Sigmoid colon (tissue), 6 donors: ENCODE measurements at regions not wholly inside any gene's neighbourhood (a gene's known extent, or its start where the extent isn't known, plus 50 kb on each side); places are given as distances from the start of the nearest gene placed in this dataset.

Experiments used
- DNase-seq: peaks from one replicate; pipeline ENCODE4 v3.0.0-alpha.2; 2019
- H3K27ac ChIP-seq, 4 donors: fragments of 200-600 bp; sonication (generic); one replicate each; pipeline ENCODE4 v1.5.1; 2016 to 2019; ENCODE audit warnings: mild to moderate bottlenecking in 1 of 4
- H3K27me3 ChIP-seq, 3 donors: fragments of 200-600 bp; sonication (generic); one replicate each; pipeline ENCODE4 v1.5.1; 2019; ENCODE audit warnings: mild to moderate bottlenecking in 1 of 3
- H3K36me3 ChIP-seq, 4 donors: fragments of 200-600 bp; sonication (generic); one replicate each; pipeline ENCODE4 v1.5.1; 2016 to 2019
- H3K4me1 ChIP-seq, 4 donors: fragments of 200-600 bp; sonication (generic); one replicate each; pipeline ENCODE4 v1.5.1; 2017 to 2019
- H3K4me3 ChIP-seq, 4 donors: fragments of 200-600 bp; sonication (generic); one replicate each; pipeline ENCODE4 v1.5.1; 2017 to 2019; ENCODE audit warnings: mild to moderate bottlenecking in 2 of 4, moderate library complexity in 1 of 4
- H3K9me3 ChIP-seq, 4 donors: fragments of 200-600 bp in 3 of 4; sonication (generic) in 3 of 4; one replicate each; pipeline versions ENCODE4 v1.5.1 to v1.6.1; 2013 to 2019
- EP300 ChIP-seq, 4 donors: sonication (generic); formaldehyde crosslinking; IDR thresholded peaks; one replicate each; pipeline ENCODE4 v1.6.1; 2017; ENCODE audit warnings: antibody characterized with exemption in 4 of 4
- POLR2A ChIP-seq, 2 donors: fragments of 450-650 bp; IDR thresholded peaks; one replicate each; pipeline ENCODE4 v1.6.1; 2016; ENCODE audit warnings: antibody characterized with exemption in 2 of 2, mild to moderate bottlenecking in 2 of 2, moderate library complexity in 2 of 2
- POLR2AphosphoS5 ChIP-seq, 4 donors: sonication (generic); formaldehyde crosslinking; IDR thresholded peaks; one replicate each; pipeline ENCODE4 v1.6.1; 2017; ENCODE audit warnings: antibody characterized with exemption in 4 of 4
- WGBS, 2 donors: extraction: QIAGEN DNeasy Blood & Tissue Kit; methylation state at CpG; one replicate each; pipeline ENCODE4 v1.1.7; 2013; 5-methylcytosine and 5-hydroxymethylcytosine counted together
- intact Hi-C: fragments of 100-400 bp; cut with DNase I; formaldehyde crosslinking; loops from one replicate; pipeline ENCODE4 v1.15.1; 2023
- TF ChIP-seq, protein P1 (sequence below), 4 experiments: fragments of 450-650 bp in 3 of 4; fragments of 200-600 bp in 1 of 4; IDR thresholded peaks; one replicate each; pipeline ENCODE4 v1.5.1; 2016 to 2019; ENCODE audit warnings: antibody characterized with exemption in 4 of 4, mild to moderate bottlenecking in 3 of 4, moderate library complexity in 2 of 4
- donor health status: healthy with polysubstance abuse.
- donor health status: healthy.

GRCh38 chr18:51753365-51754057, 556.0 kb upstream of the MEX3C start:
- WGBS, 2 donors = 74 to 77% methylated on average over 5 of the region's 5 CpGs
- Histone ChIP-seq H3K4me3 (no peak overlapping the region), H3K4me1 (no peaks in the 10 kb centered on the region), H3K27ac (no peak overlapping the region), H3K36me3 (no peaks in the 10 kb centered on the region), H3K9me3 (no peaks in the 10 kb centered on the region), H3K27me3 (no peaks in the 10 kb centered on the region)
- TF ChIP-seq EP300 (IDR thresholded peaks at IDR 0.05) = no peak
- no peak for TF ChIP-seq POLR2A (IDR thresholded peaks at IDR 0.05)
- TF ChIP-seq POLR2AphosphoS5 (IDR thresholded peaks at IDR 0.05) = no peak
- TF ChIP-seq, protein P1, sequence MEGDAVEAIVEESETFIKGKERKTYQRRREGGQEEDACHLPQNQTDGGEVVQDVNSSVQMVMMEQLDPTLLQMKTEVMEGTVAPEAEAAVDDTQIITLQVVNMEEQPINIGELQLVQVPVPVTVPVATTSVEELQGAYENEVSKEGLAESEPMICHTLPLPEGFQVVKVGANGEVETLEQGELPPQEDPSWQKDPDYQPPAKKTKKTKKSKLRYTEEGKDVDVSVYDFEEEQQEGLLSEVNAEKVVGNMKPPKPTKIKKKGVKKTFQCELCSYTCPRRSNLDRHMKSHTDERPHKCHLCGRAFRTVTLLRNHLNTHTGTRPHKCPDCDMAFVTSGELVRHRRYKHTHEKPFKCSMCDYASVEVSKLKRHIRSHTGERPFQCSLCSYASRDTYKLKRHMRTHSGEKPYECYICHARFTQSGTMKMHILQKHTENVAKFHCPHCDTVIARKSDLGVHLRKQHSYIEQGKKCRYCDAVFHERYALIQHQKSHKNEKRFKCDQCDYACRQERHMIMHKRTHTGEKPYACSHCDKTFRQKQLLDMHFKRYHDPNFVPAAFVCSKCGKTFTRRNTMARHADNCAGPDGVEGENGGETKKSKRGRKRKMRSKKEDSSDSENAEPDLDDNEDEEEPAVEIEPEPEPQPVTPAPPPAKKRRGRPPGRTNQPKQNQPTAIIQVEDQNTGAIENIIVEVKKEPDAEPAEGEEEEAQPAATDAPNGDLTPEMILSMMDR (IDR thresholded peaks at IDR 0.05) = no peak
- intact Hi-C loops = no loop called here
- no peak for DNase-seq

DNA sequence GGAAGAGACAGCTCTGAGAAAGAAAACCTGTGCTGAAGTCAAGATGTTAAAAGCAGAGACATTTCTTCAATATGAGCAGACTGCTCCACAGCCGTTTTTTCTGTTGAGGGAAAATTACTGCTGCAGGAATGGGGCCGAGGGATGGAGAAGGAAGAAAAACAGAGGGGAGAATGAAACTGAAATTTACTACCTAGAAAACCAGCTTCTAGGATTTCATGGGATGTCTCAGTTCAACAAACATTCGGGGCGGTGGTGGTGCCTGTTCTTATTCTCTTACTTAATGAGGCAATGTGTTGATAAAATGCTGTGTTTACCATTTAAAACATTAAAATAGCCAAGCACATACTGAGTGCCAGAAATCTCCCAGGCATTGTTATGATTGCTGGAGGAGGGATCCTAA, 557.1 kb upstream of the MEX3C start:
- H3K4me3 ChIP-seq = no peak overlapping the region
- no peak overlapping the region for H3K27ac ChIP-seq
- no peaks in the 10 kb centered on the region for H3K4me1 ChIP-seq
- H3K36me3 ChIP-seq = no peaks in the 10 kb centered on the region
- 46 to 51% methylated on average over 4 of the region's 4 CpGs for WGBS, 2 donors
- H3K27me3 ChIP-seq = no peaks in the 10 kb centered on the region
- TF ChIP-seq POLR2AphosphoS5 (IDR thresholded peaks at IDR 0.05) (no peak), EP300 (IDR thresholded peaks at IDR 0.05) (no peak), POLR2A (IDR thresholded peaks at IDR 0.05) (no peak)
- TF ChIP-seq, protein P1 (IDR thresholded peaks at IDR 0.05) = no peak
- no peaks in the 10 kb centered on the region for H3K9me3 ChIP-seq
- intact Hi-C loops = no loop called here
- no peak for DNase-seq

- 56 to 75% methylated on average over 5 of the region's 5 CpGs for WGBS, 2 donors
- DNase-seq = no peak
- Histone ChIP-seq H3K9me3 (no peaks in the 10 kb centered on the region), H3K4me1 (no peaks in the 10 kb centered on the region), H3K36me3 (no peaks in the 10 kb centered on the region), H3K4me3 (no peak overlapping the region), H3K27me3 (no peaks in the 10 kb centered on the region), H3K27ac (no peak overlapping the region)
- no peak for TF ChIP-seq POLR2AphosphoS5 (IDR thresholded peaks at IDR 0.05)
- TF ChIP-seq, protein P1 (IDR thresholded peaks at IDR 0.05) = no peak
- TF ChIP-seq POLR2A (IDR thresholded peaks at IDR 0.05) = no peak
- no peak for TF ChIP-seq EP300 (IDR thresholded peaks at IDR 0.05)
- intact Hi-C loops = no loop called here
These were observed 559.9 kb upstream of the MEX3C start for GRCh38 chr18:51757255-51757924.

DNA sequence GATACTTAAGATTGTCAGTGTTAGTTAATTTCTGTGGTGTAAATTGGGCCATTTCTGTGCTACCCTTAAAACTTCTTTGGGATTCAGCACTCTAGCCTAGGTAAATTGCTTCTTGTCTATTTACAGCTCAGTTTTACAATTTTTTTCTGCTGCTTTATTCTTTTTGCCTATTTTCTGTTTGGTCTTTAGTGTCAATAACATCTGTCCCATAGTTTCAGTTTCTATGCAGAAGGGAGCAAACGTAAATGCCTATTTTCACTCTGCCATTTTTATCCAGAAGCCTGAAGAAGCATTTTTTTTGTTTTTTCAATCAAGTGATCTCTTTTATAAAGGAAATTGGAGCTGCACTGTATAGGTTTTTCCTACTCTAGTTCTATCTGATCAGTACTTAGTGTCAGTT, 564.9 kb upstream of the MEX3C start:
- WGBS, 2 donors = 33 to 66% methylated on average over 1 of the region's 1 CpG
- no peaks in the 10 kb centered on the region for H3K36me3 ChIP-seq
- no peak overlapping the region for H3K27ac ChIP-seq
- no peaks in the 10 kb centered on the region for H3K4me1 ChIP-seq
- H3K9me3 ChIP-seq = no peaks in the 10 kb centered on the region
- TF ChIP-seq, protein P1 (IDR thresholded peaks at IDR 0.05) = no peak
- TF ChIP-seq EP300 (IDR thresholded peaks at IDR 0.05) (no peak), POLR2A (IDR thresholded peaks at IDR 0.05) (no peak), POLR2AphosphoS5 (IDR thresholded peaks at IDR 0.05) (no peak)
- H3K27me3 ChIP-seq = no peaks in the 10 kb centered on the region
- DNase-seq = no peak
- H3K4me3 ChIP-seq = no peak overlapping the region
- intact Hi-C loops = no loop called here
